ENCODE measurements at regions not wholly inside any gene's neighbourhood (a gene's known extent, or its start where the extent isn't known, plus 50 kb on each side); places are given as distances from the start of the nearest gene placed in this dataset.
"Not testable (repeated sequence)": the region's sequence is repeated elsewhere in the genome, so short reads cannot be mapped to it uniquely, and the experiment has no call there.

GRCh38 chr11:86749821-86750401 is 50.4 kb upstream of the PRSS23 start:
- no peak for DNase-seq

- no peak for DNase-seq
Measured at GRCh38 chr11:86749376-86749775, 51.0 kb upstream of the PRSS23 start.

GRCh38 chr11:86748296-86748695 is 52.0 kb upstream of the PRSS23 start:
- DNase-seq, result no peak

- no peak for DNase-seq
Measured at GRCh38 chr11:86747801-86748200, 52.5 kb upstream of the PRSS23 start.

GRCh38 chr11:86746514-86746913 is 53.8 kb upstream of the PRSS23 start:
- DNase-seq, result no peak

GRCh38 chr11:86745571-86745970 is 54.8 kb upstream of the PRSS23 start:
- no peak for DNase-seq

GRCh38 chr11:86743223-86744118 is 56.9 kb upstream of the PRSS23 start:
- DNase-seq, result peak; percentile 7

- DNase-seq, result no peak
Measured at GRCh38 chr11:86741839-86742805, 58.2 kb upstream of the PRSS23 start.

- no peak for DNase-seq
Measured at GRCh38 chr11:86741484-86741835, 58.9 kb upstream of the PRSS23 start.

- no peak for DNase-seq
Measured at GRCh38 chr11:86740628-86741483, 59.5 kb upstream of the PRSS23 start.

GRCh38 chr11:86738568-86738967 is 61.8 kb upstream of the PRSS23 start:
- no peak for DNase-seq

GRCh38 chr11:86737737-86738136 is 62.6 kb upstream of the PRSS23 start:
- DNase-seq, result no peak

- no peak for DNase-seq
Measured at GRCh38 chr11:86737230-86737629, 63.1 kb upstream of the PRSS23 start.

- no peak for DNase-seq
Measured at GRCh38 chr11:86736291-86737143, 63.8 kb upstream of the PRSS23 start.

GRCh38 chr11:86735451-86736290 is 63.3 kb upstream of the ME3 start:
- DNase-seq, result no peak

GRCh38 chr11:86732739-86733138 is 60.3 kb upstream of the ME3 start:
- DNase-seq, result not testable (repeated sequence)

GRCh38 chr11:86732286-86732685 is 59.9 kb upstream of the ME3 start:
- DNase-seq, result not testable (repeated sequence)

- DNase-seq, result not testable (repeated sequence)
Measured at GRCh38 chr11:86729576-86729975, 57.2 kb upstream of the ME3 start.

- no peak for DNase-seq
Measured at GRCh38 chr11:86728562-86728961, 56.1 kb upstream of the ME3 start.

GRCh38 chr11:86726770-86727504 is 54.5 kb upstream of the ME3 start:
- no peak for DNase-seq
